D721Med (cell line): ENCODE measurements at regions not wholly inside any gene's neighbourhood (a gene's known extent, or its start where the extent isn't known, plus 50 kb on each side); places are given as distances from the start of the nearest gene placed in this dataset.

Experiments
- DNase-seq: peaks from one replicate; pipeline ENCODE4 v3.0.0; 2011; ENCODE audit warnings: low spot score; ENCODE audit not compliant: insufficient read length
- FAIRE-seq: peaks from 2 replicates; lab custom pipeline; 2011; peaks lifted over from hg19 to GRCh38; lab: Jason Lieb, UNC
- CTCF ChIP-seq: IDR thresholded peaks from 2 replicates; pipeline ENCODE4 v1.5.1; 2012; ENCODE audit warnings: mild to moderate bottlenecking, control low read depth; ENCODE audit not compliant: insufficient read depth; ENCODE audit errors: missing control alignments

DNA sequence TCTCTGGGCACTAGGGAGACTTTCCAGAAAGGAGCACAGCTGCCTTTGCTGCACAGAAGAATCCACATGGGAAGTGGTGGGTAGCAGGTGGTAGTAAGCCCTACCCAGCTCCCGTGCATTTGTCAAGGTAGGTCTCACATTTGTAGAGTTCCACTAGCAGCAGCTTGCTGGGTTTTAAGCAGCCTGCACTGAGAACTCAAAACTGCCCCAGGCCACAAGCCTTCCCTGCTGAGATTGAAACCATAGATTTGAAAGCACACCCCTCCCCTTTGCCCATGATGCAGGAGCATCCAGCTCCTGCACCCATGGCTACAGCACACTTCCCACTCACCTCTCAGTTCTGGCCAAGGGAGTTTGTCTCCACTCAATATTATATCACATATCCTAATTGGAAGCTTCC is 604.5 kb upstream of the STEAP1 start:
- FAIRE-seq: no peak
- no peak for TF ChIP-seq CTCF

DNA sequence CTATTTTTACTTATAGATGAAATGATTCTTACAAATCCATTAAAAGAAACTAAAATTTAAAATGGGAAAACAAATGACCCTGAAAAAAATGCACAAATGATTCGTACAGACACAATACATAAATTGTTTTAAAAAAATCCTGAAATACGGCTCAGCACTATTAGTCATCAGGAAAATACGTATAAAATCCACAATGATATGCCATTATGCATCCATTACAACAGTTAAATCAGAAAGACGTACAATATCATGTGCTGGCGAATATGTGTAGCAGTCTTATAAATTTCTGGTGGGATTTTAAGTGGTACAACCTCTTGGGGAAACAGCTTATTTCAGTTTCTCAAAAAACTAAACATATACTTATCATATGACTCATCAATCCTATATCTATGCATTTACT is 600.1 kb upstream of the STEAP1 start:
- DNase-seq (no peak), FAIRE-seq (no peak)
- no peak for TF ChIP-seq CTCF

More for the DNA sequence above, 604.5 kb upstream of the STEAP1 start:
- DNase-seq: no peak

DNA sequence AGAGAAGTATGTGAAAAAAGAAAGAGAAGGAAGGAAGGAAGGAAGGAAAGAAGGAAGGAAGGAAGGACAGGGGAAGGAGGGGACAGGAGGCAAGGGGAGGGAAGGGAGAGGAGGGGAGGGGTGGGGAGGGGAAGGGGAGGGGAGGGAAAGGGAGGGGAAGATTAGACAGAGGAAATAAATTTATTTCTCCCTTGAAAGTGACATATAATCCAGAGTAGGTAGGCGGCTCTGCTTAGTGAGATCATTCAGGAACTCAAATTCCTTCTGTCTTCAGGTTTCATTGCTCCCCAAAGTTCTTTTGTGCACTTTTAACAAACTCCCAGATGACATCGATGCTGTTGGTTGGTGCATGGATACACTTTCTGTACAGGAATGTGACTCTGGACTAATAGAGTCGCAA is 594.7 kb upstream of the STEAP1 start:
- no peak for DNase-seq
- no peak for FAIRE-seq
- TF ChIP-seq CTCF: no peak

DNA sequence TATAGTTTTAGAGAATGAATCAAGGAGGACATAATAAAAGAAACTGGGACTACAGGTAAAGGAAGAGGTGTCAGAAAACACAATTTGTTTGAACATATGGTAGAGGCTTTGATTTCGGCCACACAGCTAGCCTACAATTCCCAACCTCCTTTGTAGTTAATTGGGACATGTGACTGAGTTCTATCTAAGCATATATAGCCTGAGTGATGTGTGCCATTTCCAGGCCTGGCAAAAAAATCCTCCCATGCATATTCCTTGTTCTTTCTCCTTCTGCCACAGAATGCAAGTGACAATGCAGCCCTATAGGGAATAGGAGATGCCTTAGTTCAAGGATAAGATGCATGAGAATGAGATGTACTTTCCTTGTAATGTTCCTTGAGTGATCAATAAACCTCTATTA is 590.7 kb upstream of the STEAP1 start:
- DNase-seq (no peak), FAIRE-seq (no peak)
- TF ChIP-seq CTCF: no peak

- TF ChIP-seq CTCF: no peak
- no peak for DNase-seq
- FAIRE-seq: no peak
Observed at GRCh38 chr7:89584896-89585295, 569.4 kb upstream of the STEAP1 start.

- DNase-seq (no peak), FAIRE-seq (no peak)
- TF ChIP-seq CTCF: no peak
Observed at GRCh38 chr7:89593125-89593524, 561.1 kb upstream of the STEAP1 start.

- no peak for FAIRE-seq
- no peak for TF ChIP-seq CTCF
- no peak for DNase-seq
Observed at GRCh38 chr7:89602984-89603383, 551.3 kb upstream of the STEAP1 start.
